GM18909 (cell line): ENCODE measurements at regions not wholly inside any gene's neighbourhood (a gene's known extent, or its start where the extent isn't known, plus 50 kb on each side); places are given as distances from the start of the nearest gene placed in this dataset.
A peak's percentile ranks its signal among the peaks of the same experiment; 100 is the strongest.
"Not testable (repeated sequence)": the region's sequence is repeated elsewhere in the genome, so short reads cannot be mapped to it uniquely, and the experiment has no call there.

Source experiments
- ATAC-seq: cut with Tn5 transposase; IDR thresholded peaks from one replicate; pipeline ENCODE4 v1.9.1; 2021; ENCODE audit warnings: mild to moderate bottlenecking; ENCODE audit not compliant: unreplicated experiment, poor library complexity

GRCh38 chr2:161042990-161043625, 117.1 kb upstream of the TANK start:
- ATAC-seq, result no peak

GRCh38 chr2:161044095-161044865, 115.9 kb upstream of the TANK start:
- no peak for ATAC-seq

GRCh38 chr2:161044921-161045320, 115.3 kb upstream of the TANK start:
- no peak for ATAC-seq

- no peak for ATAC-seq
Observed at GRCh38 chr2:161045726-161046125, 114.5 kb upstream of the TANK start.

GRCh38 chr2:161046876-161047275, 113.4 kb upstream of the TANK start:
- ATAC-seq, result no peak

GRCh38 chr2:161048317-161048716, 111.9 kb upstream of the TANK start:
- no peak for ATAC-seq

GRCh38 chr2:161049559-161049958, 110.7 kb upstream of the TANK start:
- ATAC-seq, result no peak

GRCh38 chr2:161052214-161052613, 108.0 kb upstream of the TANK start:
- ATAC-seq, result no peak

- no peak for ATAC-seq
Observed at GRCh38 chr2:161055289-161055688, 104.9 kb upstream of the TANK start.

GRCh38 chr2:161059388-161059787, 100.8 kb upstream of the TANK start:
- ATAC-seq, result no peak

GRCh38 chr2:161061786-161062185, 98.4 kb upstream of the TANK start:
- ATAC-seq, result no peak

GRCh38 chr2:161063157-161063945, 96.9 kb upstream of the TANK start:
- peak; percentile 93 for ATAC-seq

GRCh38 chr2:161063946-161064306, 96.3 kb upstream of the TANK start:
- ATAC-seq, result peak; percentile 44

GRCh38 chr2:161067846-161068350, 92.3 kb upstream of the TANK start:
- ATAC-seq, result no peak

GRCh38 chr2:161068670-161069069, 91.6 kb upstream of the TANK start:
- ATAC-seq, result no peak

GRCh38 chr2:161070693-161071479, 89.3 kb upstream of the TANK start:
- ATAC-seq, result no peak

- not testable (repeated sequence) for ATAC-seq
Observed at GRCh38 chr2:161072436-161072835, 87.8 kb upstream of the TANK start.

GRCh38 chr2:161075701-161076100, 84.5 kb upstream of the TANK start:
- ATAC-seq, result no peak

- ATAC-seq, result no peak
Observed at GRCh38 chr2:161076936-161077335, 83.3 kb upstream of the TANK start.
